Left kidney (tissue), 1 donor: ENCODE measurements at regions not wholly inside any gene's neighbourhood (a gene's known extent, or its start where the extent isn't known, plus 50 kb on each side); places are given as distances from the start of the nearest gene placed in this dataset.
"Not testable (repeated sequence)": the region's sequence is repeated elsewhere in the genome, so short reads cannot be mapped to it uniquely, and the experiment has no call there.

Experiments used
- DNase-seq: peaks from one replicate; pipeline ENCODE4 v3.0.0-alpha.2; 2013

- DNase-seq, result no peak
Measured at GRCh38 chr10:4437791-4438190, 388.2 kb upstream of the AKR1E2 start.

DNA sequence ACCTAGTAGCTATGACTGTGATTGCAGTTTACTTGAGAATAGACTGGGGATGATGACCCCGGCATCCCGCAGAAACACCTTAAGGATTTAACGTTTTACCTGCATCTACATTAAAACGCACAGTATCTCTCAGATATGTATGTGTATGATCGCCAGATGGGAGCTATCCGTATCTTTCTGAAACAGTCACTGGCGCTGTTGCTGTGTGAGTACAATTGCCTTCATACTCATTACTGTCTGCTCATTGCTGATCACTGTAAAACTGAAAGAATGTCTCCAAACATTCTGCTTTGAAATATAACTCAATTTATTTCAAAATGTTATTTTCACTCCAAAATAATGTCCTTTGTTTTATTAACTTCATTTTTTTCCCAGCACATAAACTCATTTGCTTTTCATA is 388.9 kb upstream of the AKR1E2 start:
- DNase-seq, result no peak

DNA sequence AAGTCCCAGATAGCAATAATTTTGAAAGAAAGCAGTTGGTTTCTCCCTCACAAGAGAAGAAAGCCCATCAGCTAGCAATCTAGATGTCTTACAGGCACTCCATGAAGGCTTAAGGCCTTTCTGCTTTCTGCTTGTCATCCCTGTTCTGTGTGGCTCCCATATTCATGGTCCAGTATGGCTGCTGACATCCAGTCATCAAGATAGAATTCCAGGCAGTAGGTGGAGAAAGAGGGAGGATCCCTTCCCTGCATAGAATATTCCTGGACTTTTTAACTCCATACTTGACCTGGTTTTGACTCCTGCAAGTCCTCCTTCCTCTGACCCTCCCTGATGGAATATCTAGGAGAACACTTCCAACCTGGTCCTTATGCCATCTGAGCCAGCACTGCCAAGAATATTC is 389.9 kb upstream of the AKR1E2 start:
- DNase-seq, result no peak

- DNase-seq, result peak; percentile 63
Measured at GRCh38 chr10:4434516-4435071, 391.4 kb upstream of the AKR1E2 start.

- no peak for DNase-seq
Measured at GRCh38 chr10:4434105-4434504, 391.9 kb upstream of the AKR1E2 start.

- no peak for DNase-seq
Measured at GRCh38 chr10:4431114-4431863, 394.7 kb upstream of the AKR1E2 start.

DNA sequence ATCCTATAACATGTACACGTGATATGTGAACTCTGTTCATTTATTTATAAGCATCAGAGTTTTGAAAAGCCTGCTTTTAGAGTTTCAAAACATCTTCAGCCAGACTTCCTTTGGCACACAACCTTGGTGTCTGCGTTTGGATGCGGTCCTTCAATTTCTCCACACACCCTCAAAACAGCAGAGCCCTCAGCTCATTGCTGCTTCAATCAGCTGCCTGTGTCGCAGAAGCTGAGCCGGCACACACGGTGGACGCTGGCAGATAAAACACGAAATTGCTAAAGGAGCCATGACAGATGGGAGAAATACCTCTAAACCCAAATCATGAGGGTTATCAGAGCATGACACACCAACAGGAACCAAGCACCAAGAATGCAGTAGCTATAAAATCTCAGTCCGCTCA is 396.4 kb upstream of the AKR1E2 start:
- DNase-seq, result no peak

- DNase-seq, result no peak
Measured at GRCh38 chr10:4427532-4427931, 398.5 kb upstream of the AKR1E2 start.

DNA sequence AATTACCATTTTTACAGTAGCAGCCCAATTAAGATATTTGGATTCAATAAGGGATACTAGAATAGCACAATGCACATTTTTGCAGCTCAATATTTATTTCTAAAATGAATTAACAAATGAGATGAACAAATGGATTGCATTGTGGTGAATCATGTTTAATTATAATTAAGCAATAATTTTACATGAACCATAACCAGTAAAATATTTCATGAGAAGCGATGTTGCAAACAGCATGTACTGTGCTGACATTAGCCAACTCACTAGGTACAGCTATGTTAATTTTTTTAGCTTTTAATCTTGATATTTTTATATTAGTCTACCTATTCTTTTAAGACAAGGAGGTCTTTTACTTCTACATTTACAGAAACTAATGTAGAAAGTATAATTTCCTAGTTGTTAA is 399.1 kb upstream of the AKR1E2 start:
- DNase-seq, result no peak

GRCh38 chr10:4409319-4409718 is 416.7 kb upstream of the AKR1E2 start:
- DNase-seq, result no peak

DNA sequence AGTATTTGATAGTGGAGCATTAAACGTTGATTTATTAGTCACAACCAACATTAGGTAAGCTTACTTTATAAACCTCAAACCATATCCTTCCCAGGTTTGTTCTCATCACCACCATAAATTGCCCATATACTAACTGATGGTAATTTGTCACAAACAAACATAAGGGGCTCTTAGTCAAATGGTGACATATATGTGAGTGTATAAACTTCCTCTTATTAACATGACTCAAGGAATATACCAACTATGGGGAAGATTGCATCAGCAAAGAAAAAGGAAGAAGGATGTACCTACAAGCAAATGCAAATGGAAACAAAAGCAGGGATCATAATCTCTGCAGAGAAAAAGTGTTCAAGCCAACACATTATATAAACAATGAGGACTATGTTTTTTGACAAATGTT is 418.2 kb upstream of the AKR1E2 start:
- no peak for DNase-seq

GRCh38 chr10:4405828-4406227 is 420.2 kb upstream of the AKR1E2 start:
- DNase-seq, result no peak

DNA sequence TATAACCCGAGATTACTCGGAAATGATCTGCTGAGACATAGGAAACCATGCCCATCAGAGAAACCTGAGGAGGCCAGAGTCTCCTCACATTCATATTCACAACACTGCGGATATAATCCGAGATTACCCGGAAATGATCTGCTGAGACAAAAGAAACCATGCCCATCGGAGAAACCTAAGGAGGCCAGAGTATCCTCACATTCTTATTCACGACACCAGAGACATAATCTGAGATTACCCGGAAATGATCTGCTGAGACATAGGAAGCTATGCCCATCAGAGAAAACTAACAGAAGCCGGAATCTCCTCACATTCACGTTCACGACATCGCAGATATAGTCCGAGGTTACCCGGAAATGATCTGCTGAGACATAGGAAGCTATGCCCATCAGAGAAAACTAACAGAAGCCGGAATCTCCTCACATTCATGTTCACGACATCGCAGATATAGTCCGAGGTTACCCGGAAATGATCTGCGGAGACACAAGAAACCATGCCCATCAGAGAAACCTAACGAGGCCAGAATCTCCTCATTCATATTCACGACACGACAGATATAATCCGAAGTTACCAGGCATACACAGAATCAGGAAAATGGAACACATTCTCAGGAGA is 422.3 kb upstream of the AKR1E2 start:
- no peak for DNase-seq

DNA sequence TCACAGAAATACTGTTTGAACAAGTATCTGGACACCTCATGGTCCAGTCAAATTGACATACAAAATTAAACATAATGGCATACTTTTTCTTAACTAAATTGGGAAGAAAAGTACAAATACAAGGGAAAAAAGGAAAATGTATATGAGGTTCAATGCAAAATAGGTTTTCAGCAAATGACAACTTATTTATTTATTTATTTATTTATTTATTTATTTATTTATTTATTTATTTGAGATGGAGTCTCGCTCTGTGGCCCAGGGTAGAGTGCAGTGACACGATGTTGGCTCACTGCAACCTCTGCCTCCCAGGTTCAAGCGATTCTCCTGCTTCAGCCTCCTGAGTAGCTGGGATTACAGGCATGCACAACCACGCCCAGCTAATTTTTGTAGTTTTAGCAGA is 424.9 kb upstream of the AKR1E2 start:
- not testable (repeated sequence) for DNase-seq

DNA sequence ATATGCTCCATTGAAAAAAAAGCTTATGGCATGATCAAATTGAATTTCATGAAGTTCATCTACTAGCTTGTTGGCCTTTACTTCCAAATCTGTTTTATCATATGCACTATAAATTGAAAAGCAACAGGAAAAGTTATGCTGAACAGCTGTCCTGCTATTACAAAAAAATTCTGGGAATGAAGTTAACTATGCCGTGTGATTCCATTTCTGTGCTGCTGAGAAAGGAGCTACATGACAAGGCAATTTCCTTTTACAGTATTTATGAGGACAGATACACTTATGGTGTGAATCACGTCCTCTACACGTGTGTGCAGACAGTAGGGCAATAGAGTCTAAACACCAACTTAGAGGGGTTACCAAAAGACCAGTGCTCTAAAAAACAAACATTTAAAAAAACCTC is 426.5 kb upstream of the AKR1E2 start:
- no peak for DNase-seq

- no peak for DNase-seq
Measured at GRCh38 chr10:4398602-4399001, 427.4 kb upstream of the AKR1E2 start.

DNA sequence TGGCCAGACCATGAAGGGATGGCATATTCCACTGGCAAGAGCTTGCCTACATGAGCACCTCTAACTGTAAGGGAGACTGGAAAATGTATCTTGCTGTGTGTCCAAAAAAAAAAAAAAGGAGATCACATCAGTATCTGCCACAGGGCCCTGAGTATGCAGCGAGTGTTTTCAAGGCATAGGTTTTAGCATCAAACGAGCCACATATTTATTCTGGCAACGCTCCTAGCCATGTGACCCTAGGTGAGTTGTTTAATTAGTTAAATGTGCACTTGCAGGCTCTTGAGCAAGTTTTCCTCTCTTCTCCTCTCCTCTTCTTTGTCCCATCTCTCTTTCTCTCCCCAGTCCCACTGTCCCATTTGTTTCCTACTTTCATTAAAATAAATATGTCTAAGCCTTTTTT is 428.7 kb upstream of the AKR1E2 start:
- no peak for DNase-seq

- no peak for DNase-seq
Measured at GRCh38 chr10:4396401-4397283, 429.4 kb upstream of the AKR1E2 start.

GRCh38 chr10:4395731-4396130 is 430.3 kb upstream of the AKR1E2 start:
- DNase-seq, result no peak

- DNase-seq, result not testable (repeated sequence)
Measured at GRCh38 chr10:4394455-4394854, 431.6 kb upstream of the AKR1E2 start.

DNA sequence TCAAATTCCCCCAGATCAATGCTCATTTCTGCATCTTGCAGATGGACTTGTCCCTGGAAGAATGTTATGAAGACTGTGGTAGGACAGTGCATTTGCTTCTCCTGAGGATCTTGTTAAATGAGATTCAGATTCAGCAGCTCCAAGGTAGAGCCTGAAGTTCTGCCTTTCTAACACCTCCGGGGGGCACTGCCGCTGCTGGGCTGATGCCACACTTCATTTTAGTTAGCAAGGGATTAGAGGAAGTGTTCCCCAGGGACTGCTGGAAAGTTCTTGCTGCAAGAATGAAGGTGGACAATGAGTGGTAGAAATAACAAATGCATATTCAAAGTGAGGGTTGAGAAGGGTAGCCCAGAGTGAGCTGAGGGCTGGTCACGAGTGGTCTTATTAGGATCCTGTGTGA is 434.3 kb upstream of the AKR1E2 start:
- DNase-seq, result no peak

- no peak for DNase-seq
Measured at GRCh38 chr10:4390219-4390618, 435.8 kb upstream of the AKR1E2 start.
